Right kidney (tissue), 1 donor: ENCODE measurements at regions not wholly inside any gene's neighbourhood (a gene's known extent, or its start where the extent isn't known, plus 50 kb on each side); places are given as distances from the start of the nearest gene placed in this dataset.

Experiments used
- DNase-seq: peaks from one replicate; pipeline ENCODE4 v3.0.0-alpha.2; 2016

DNA sequence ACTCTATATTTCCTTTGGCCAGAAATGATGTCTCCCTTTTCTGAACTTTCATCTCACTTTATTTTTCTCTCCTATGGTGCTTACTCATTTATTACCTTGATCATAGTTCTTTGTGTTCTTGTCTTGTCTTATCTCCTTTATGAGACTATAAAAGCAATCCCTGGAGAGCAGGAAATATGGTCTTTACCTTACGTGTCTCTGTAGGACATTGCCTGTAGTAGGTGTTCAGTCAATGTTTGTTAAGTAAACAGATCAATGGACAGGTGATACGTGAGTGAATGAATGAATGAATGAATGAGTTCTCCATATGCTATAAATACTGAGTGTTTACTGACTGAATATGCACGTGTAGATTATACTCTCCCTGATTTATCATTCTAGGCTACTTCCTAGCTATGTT, 193.7 kb upstream of the HMGA2 start:
- no peak for DNase-seq

DNA sequence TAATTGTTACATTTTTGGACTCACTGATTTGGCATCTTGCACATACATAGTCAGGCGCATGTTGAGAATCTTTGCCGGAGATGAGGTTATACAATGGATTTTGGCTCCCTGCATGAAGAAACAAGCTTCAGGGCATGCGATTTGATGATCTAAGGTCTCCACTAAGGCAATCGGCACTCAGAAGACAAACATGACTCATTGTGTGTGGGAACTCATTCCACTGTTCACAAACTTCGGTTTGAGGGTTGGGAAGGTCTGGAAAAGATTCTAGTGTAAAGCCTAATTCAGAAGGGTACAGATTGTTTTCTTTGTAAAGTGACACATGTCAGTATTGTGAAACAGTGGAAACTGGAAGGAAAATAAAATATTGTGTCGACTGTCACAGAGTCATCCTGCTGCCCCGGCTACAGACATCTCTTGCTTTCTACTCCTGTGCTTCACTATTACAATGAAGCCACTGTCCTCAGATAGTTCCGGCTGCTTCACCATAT, 192.6 kb upstream of the HMGA2 start:
- DNase-seq = no peak

DNA sequence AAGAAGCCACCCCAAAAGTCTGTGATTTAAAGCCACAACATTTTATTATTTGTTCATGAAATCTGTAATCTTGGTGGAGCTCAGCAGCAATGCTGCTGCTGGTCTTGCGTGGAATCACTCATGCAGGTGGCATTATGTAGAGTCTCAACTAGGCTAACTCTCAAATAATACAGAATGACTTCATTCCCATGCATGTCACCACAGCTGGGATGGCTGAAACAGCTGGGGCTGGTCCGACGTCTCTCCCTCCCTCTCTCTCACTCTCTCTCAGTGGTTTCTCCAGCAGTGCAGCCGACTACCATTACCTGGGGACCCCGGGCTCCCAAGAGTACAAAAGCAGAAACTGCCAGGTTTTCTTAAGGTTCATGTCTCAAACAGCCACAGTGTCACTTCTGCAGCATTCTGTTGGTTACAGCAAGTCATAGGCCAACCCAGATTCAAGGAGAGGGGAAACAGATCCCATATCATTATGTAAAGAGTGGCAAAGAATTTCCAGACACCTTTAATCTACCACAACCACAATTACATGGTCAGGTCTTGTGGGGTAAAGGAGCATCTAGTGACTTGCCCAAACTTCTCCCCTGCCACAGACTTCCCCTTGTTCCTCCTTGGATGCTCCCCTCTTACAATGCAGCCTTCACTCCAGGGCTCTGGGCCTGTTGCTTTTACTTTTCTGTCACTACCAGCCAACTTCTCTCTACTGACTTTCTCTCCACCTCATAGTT, 192.0 kb upstream of the HMGA2 start:
- no peak for DNase-seq

DNA sequence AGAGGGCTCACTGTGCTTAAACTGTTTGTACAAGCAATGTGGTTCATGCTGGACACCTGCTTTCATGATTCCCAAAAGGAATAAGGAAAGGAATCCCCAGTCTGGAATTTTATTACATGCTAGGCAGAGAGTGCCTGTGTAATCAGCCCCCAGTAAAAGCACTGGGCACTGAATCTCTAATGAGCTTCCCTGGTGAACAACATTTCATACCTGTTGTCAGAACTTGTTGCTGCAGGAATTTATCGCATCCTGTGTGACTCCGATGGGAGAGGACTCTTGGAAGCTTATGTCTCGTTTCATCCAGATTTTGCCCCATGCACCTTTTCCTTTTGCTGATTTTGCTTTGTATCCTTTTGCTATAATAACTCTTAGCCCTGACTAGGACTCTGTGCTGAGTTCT, 190.2 kb upstream of the HMGA2 start:
- no peak for DNase-seq

DNA sequence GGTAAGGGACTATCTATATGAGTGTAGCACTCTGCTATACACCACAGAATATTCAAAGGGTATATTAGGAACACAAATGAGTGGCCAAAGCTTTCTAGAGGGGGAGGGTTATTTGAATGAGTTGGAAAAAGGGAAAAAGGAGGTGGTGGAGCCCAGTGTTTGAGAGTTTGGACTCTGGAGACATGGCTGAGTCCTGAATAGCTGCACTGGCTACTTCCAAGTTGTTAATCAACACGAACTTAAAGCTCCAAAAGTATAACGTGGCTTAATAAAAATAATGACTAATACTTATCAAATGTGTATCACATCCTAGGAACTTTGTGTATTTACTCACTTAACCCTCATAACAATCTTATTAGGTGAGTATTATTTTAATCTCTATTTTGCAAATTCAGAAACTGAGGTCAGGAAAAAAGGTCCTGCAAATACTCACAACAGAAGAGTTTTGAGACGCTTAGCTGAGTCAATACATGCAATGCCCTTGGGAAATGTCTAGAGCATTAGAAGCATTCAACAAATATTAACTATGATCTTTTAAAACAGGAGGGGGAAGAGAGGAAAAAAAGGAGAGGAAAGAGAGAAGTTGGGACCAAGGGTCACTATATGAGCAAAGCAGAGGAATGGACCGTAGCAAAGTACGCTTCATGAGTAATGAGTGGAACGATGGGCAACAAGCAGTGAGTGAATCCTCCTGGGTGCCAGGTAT, 189.5 kb upstream of the HMGA2 start:
- no peak for DNase-seq

DNA sequence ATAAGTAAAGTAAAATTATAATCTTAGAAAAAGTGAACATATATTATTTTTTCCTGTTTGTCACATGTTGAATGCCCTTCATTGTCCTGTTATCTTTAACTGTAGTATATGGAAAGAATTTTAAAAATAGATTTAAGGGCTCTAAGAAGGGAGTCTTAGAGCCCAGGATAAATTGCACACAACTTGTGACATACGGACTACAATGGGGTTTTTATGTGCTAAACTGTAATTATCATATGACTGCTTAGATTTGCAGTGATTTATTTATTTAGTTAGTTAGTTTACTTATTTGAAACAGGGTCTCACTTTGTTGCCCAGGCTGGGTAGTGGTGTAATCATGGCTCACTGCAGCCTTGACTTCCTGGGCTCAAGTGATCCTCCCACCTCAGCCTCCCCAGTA, 187.8 kb upstream of the HMGA2 start:
- no peak for DNase-seq

DNA sequence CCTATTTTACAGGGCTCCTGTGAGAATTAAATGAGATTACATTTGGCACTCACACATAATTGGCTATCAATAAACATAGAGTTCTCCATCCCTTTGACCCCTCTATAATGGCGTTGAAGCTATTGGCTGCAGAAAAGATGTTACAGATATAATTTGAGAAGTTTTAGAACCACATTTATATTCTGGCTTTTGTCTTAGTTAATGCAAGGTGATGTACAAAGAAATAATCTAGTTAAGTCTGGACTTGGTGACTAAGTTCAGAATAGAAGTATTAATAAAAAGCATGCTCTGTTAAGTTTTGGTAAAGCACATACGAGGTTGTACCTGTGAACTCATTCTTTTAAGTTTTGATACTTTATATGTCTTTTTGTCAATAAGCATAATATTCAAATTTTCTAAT, 187.1 kb upstream of the HMGA2 start:
- no peak for DNase-seq

DNA sequence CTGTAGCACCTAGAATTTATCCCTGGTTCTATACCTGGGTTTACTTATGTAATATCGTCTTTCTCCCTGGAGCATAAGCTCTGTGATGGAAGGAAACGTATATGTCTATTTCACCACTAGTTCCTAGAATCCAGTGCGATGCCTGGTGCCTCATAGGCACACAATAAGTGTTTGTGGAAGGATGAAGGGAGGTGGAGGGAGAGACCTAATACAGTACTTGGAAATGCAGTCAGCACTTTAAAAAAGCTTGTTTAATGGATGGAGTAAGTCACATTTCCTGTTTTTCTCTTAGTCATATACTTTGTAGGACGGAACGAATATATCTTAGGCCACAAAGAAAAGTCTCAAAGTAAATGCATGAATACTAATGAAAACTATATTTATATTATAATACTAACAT, 186.5 kb upstream of the HMGA2 start:
- DNase-seq = no peak

DNA sequence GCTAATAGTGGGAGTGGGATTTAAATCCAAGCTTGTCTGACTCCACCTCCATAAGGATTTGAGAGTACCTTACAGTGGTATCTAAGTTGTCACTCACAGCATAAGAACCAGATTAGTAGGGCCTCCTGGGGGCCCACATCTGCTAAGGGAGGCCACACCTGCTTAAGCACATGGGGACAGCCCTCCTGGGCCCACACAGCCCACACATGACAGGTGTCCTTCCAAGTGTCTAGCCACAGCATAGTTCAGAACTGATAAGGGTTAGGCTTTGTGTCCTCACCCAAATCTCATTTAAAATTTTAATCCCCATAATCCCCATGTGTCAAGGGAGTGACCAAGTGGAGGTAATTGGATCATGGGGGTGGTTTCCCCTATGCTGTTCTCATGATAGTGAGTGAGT, 186.0 kb upstream of the HMGA2 start:
- no peak for DNase-seq

DNA sequence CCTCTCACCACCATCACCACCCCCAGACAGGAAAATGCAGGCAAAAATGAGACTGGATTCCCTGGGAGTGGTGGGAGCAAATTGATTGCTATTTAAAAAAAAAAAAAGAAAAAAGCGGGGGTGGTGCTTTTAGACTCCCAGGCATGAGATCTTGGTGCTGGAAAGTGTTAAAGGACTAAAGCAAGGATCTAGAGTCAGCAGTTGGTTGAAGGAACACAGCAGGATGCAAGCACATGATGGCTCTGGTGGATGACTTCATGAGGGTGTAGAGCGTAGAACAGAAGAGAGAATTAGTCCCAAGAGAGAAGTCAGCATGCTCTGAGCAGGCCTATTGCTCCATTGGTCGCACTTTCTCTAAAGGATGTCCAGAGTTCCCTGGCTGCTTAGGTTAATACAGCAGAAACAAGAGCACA, 183.8 kb upstream of the HMGA2 start:
- DNase-seq = no peak

DNA sequence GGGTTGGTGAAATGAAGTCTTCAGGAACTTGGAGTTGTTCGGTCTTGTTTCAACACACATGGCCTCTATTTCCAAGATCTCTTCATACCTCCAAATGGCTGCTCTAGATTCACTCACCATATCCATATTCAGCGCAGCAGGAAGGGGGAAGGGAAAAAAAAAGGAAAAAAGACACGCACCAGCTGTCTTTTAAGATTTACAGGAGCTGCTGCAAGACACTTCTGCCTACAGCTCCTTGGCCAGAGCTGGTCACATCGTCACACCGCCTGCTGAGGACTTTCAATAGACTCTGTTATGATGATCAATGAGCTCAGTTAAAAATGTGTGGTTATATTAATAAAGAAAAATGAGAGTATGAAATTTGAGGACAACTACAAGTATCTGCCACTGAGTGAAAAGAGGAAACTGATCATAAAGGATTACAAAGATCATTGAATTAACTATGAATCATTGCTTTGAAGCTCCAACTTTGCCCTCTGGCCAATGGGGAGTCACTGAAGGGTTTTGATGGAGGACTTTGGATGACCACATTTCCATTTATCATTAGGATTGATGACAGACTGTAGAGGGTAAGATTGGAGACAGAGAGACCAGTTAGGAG, 182.1 kb upstream of the HMGA2 start:
- DNase-seq = no peak

DNA sequence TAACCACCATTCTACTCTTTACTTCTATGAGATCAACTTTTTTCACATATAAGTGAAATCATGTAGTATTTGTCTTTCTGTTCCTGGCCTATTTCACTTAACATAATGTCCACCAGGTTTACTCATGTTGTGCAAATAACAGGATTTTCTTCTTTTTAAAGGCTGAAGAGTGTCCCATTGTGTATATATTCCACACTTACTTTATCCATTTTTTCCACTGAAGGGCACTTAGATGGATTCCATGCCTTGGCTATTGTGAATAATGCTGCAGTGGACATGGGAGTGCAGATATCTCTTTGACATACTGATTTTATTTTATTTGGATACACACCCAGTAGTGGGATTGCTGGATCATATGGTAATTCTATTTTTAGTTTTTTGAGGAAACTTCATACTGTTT, 181.1 kb upstream of the HMGA2 start:
- no peak for DNase-seq

DNA sequence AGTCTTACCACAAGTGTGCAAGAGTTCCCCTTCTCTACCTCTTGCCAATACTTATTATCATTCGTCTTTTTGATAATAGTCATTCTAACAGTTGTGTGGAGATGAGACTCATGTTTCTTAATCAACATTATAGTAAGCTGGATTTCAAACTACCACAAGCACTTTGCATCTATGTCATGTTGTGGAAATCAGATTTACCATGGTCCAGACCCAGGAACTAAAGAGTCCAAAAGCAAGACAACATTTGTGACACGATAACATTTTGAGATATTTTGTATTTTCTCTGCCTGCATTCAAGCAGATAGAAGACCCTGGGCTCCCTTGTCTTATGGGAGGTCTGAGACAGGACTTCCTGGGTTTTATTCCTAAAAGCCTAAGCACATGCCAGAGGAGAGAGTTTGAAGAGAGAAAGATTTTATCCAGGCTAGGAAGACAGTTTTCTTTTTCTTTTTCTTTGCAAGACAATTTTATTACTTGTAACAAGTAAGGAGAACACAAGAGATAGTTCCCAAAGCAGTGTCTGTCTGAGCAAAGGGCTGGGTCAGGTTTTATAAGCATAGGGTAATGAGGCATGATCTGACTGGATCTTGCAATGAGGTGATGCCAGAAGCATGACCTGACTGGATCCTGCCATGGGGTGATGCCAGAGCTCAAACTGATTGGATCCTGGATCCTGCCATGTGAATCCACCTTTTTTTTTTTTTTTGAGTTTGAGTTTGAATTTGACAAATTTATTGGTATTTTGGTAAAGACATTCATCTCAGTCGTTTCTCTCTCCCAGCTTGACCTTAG, 180.5 kb upstream of the HMGA2 start:
- no peak for DNase-seq

DNA sequence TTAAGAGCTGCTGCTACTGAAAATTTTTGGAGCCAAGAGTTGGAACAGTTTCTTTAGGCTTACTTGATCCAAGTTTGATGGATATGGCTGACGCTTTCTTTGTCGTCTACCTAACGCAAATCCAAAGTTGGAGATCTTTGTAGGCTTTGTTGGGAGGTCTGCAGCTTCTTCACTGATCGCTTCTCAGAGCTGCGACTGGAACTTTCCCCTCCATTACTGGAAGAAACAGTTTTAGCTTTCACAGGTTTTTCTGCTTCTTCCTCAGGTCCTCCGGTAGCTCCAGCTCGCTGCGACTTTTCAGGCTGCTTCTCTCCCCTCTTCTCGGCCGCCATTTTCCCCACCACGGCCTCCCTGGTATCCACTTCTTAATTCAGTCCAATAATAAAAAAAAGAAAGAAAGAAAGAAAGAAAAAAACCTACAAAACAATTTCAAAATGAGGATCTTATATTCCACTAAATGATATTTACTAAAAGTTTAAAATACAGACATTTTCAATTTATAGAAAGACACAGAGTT, 178.1 kb upstream of the HMGA2 start:
- DNase-seq = no peak

DNA sequence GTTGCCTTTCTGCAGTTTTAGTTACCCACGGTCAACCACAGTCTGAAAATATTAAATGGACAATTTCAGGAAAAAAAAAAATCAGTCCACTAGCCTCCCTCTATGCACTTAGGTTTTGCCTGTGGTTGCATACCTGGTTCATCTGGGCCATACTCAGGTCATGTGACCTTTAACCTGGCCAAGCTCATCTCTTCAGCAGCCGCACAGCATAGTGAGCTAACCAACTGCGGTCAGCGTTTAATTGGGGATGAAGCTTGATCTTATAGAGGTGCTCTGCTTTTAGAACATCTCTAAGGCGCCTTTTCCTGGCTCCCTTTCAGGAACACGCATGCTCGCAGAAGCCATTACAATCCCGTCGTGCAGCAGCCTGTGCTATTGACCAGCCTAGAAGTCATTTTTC, 177.2 kb upstream of the HMGA2 start:
- no peak for DNase-seq

DNA sequence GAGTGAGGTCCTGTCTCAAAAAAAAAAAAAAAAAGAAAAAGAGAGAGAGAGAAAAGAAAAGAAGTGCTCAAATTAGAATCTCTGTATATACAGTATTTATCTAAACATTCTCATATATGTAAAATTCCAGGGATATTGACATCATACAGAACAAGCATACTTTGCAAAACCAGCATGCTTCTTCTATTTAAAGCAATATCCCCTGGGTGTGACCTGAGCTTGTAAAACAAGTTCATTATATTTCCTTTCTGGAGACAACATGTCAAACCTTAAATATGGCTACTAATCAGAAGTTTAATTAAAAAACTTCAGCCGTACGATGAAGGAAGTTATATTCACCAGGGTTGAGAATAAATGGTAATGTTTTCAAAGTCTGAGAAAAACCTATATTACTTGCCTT, 175.8 kb upstream of the HMGA2 start:
- no peak for DNase-seq

DNA sequence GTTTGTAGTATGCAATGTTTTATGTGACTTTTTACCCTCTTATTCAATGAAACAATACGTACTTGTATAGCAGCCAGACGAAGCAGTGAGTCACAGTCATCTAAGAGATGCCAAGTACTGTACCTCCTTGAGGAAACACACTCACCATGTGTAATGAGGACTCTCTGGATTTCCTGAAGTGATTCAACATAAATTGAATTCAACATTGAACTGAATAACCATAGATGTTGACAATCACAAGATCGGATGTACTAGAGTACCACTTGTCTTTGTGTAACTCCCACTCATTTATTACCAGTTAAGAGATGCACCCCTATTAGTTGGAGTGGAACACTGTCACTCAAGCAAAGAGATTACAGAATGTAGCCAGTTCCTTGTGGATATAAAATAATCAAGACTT, 175.2 kb upstream of the HMGA2 start:
- DNase-seq = no peak

DNA sequence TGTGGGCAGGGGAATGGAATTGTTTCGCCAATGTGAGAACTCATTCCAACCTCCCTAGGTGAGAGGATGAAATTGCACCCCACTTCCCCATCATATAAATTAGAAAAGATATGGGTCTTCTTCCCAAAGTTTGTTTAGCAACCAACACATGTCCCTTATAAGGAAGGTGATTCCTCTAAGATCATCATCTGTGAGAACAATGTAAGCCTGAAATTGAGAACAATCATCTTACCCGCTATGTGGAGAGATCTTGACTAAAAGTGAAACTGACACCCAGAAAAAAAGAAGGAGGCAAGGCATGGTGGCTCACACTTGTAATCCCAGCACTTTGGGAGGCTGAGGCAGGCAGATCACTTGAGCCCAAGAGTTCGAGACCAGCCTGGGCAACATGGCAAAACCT, 173.2 kb upstream of the HMGA2 start:
- DNase-seq = no peak

DNA sequence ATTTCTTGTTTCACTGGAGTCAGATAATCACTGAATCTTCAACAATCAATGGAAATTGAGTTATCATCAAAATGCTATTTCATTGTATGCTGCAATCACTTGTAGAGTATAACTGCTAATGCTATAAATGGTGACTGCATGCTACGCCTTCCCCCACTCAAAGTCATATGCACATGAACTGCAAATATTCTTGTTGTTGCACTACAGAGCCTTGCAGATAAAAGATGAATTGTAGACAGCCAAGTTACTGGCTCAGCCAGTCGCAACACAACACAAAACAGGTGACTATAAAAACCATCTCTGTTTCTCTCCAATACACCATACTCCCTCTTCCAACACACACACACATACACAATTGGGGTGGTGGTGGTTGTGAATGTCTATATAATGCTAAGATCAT, 171.0 kb upstream of the HMGA2 start:
- no peak for DNase-seq

DNA sequence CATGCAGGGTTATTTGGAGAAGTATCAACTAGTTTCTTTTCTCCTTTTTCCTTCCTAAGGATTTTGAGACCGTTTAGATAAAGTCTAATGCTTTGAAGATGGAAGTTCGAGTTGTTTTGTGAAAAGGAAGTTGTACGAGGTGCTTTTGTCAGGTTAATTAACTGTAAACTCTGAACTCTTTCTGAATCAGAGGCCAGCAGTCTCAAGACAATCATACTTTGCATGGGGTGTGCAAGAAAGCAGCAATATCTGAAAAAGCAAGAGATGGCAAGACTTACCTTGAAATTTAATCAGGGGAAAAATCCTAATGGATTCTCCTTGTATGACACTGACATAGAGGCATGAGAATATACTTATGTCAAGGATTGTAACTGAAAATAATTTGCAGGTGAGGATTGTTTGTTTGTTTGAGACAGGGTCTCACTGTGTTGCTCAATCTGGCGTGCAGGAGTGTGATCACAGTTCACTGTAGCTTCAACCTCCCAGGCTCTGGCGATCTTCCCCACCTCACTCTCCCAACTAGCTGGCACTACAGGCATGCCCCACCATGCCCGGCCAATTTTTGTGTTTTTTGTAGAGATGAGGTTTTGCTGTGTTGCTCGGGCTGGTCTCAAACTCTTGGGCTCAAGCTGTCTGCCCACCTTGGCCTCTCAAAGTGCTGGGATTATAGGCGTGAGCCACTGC, 170.2 kb upstream of the HMGA2 start:
- no peak for DNase-seq

DNA sequence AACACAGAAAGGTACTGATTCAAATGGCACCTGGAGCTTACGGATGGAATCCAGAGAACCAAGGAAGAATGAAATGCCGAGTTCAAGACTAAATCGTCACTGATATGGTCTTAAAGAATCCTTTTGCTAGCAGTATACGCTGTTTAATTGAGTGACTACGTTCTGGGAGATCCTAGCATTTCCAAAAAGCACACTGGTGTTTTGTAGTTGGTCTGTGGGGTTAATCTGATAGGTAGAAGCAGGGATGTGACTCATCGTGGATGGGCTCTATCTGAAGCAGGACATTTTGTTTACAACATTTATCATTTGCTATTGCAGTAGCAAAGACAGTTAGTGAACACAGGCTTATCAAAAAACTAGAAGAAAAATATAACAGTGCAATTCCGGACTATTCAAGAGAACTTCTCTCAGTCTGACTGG, 169.2 kb upstream of the HMGA2 start:
- no peak for DNase-seq
